Keratinocyte (primary cell): ENCODE measurements at regions not wholly inside any gene's neighbourhood (a gene's known extent, or its start where the extent isn't known, plus 50 kb on each side); places are given as distances from the start of the nearest gene placed in this dataset.
"Not testable (repeated sequence)": the region's sequence is repeated elsewhere in the genome, so short reads cannot be mapped to it uniquely, and the experiment has no call there.

Source experiments
- DNase-seq: peaks from one replicate; pipeline ENCODE4 v3.0.0-alpha.2; 2011; ENCODE audit warnings: low read depth, missing footprints, low spot score
- FAIRE-seq: peaks from 2 replicates; lab custom pipeline; 2011; peaks lifted over from hg19 to GRCh38; lab: Jason Lieb, UNC
- H2AFZ ChIP-seq: 2 replicates; pipeline ENCODE4 v1.6.0; 2012; ENCODE audit warnings: low read length, control low read depth, inconsistent platforms; ENCODE audit not compliant: control insufficient read depth
- H3K27ac ChIP-seq: 2 replicates; pipeline ENCODE4 v1.5.1; 2011; ENCODE audit warnings: low read length; ENCODE audit not compliant: control insufficient read depth, insufficient read depth
- H3K27me3 ChIP-seq: 3 replicates; pipeline ENCODE4 v1.6.0; 2011; ENCODE audit warnings: low read length; ENCODE audit not compliant: control insufficient read depth, insufficient read depth; ENCODE audit errors: extremely low read depth
- H3K36me3 ChIP-seq, 2 experiments: 2 replicates in 1 of 2; 3 replicates in 1 of 2; pipeline ENCODE4 v1.5.1; 2011; ENCODE audit warnings: low read length in 2 of 2, mild to moderate bottlenecking in 1 of 2; ENCODE audit not compliant: control insufficient read depth in 2 of 2, insufficient read depth in 2 of 2; ENCODE audit errors: extremely low read depth in 1 of 2
- H3K4me1 ChIP-seq: 3 replicates; pipeline ENCODE4 v1.5.1; 2011; ENCODE audit warnings: low read length; ENCODE audit not compliant: control insufficient read depth, insufficient read depth; ENCODE audit errors: extremely low read depth
- H3K4me2 ChIP-seq: 3 replicates; pipeline ENCODE4 v1.6.0; 2011; ENCODE audit warnings: low read depth, low read length; ENCODE audit not compliant: control insufficient read depth, insufficient read depth; ENCODE audit errors: extremely low read depth
- H3K4me3 ChIP-seq, 3 experiments: fragments of 200-600 bp in 1 of 3; sonication (generic) in 1 of 3; 2 replicates in 2 of 3; 3 replicates in 1 of 3; pipeline ENCODE4 v1.5.1; 2011 to 2016; ENCODE audit warnings: low read length in 3 of 3, mild to moderate bottlenecking in 3 of 3, control low read depth in 2 of 3, inconsistent platforms in 1 of 3, low read depth in 1 of 3, mixed read lengths in 1 of 3, mixed run types in 1 of 3, moderate library complexity in 1 of 3; ENCODE audit not compliant: control insufficient read depth in 2 of 3, insufficient read depth in 2 of 3; ENCODE audit errors: extremely low read depth in 1 of 3
- H3K79me2 ChIP-seq: 2 replicates; pipeline ENCODE4 v1.6.0; 2012; ENCODE audit warnings: low read length; ENCODE audit not compliant: control insufficient read depth, insufficient read depth
- H3K9ac ChIP-seq: 3 replicates; pipeline ENCODE4 v1.6.0; 2011; ENCODE audit warnings: low read length; ENCODE audit not compliant: control insufficient read depth, insufficient read depth; ENCODE audit errors: extremely low read depth
- H3K9me1 ChIP-seq: 3 replicates; pipeline ENCODE4 v1.6.0; 2011; ENCODE audit warnings: low read length; ENCODE audit not compliant: control insufficient read depth, insufficient read depth; ENCODE audit errors: extremely low read depth
- H3K9me3 ChIP-seq: 2 replicates; pipeline ENCODE4 v1.5.1; 2012; ENCODE audit warnings: low read depth, low read length; ENCODE audit not compliant: control insufficient read depth
- H4K20me1 ChIP-seq: 3 replicates; pipeline ENCODE4 v1.6.0; 2011; ENCODE audit warnings: low read length; ENCODE audit not compliant: control insufficient read depth, insufficient read depth; ENCODE audit errors: extremely low read depth
- CTCF ChIP-seq, 3 experiments: IDR thresholded peaks in 1 of 3; conservative IDR thresholded peaks in 1 of 3; optimal IDR thresholded peaks in 1 of 3; 2 replicates in 2 of 3; 3 replicates in 1 of 3; pipeline versions ENCODE3 to v1.5.1; 2011; ENCODE audit warnings: low read length in 3 of 3, mild to moderate bottlenecking in 3 of 3, moderate library complexity in 2 of 3, control low read depth in 1 of 3, inconsistent platforms in 1 of 3; ENCODE audit not compliant: insufficient read depth in 2 of 3; ENCODE audit errors: extremely low read depth in 1 of 3
- EZH2 ChIP-seq: IDR thresholded peaks from one replicate; pipeline ENCODE4 v1.6.1; 2012; ENCODE audit warnings: inconsistent platforms, mild to moderate bottlenecking, low read length, moderate library complexity
- dilution Hi-C: fragments of 300-500 bp; cut with MboI; formaldehyde crosslinking; loops from one replicate; pipeline ENCODE4 v1.7.0; 2020; ENCODE audit warnings: low sequenced_read_pairs; ENCODE audit not compliant: extremely low pct_ligation_motif_present

DNA sequence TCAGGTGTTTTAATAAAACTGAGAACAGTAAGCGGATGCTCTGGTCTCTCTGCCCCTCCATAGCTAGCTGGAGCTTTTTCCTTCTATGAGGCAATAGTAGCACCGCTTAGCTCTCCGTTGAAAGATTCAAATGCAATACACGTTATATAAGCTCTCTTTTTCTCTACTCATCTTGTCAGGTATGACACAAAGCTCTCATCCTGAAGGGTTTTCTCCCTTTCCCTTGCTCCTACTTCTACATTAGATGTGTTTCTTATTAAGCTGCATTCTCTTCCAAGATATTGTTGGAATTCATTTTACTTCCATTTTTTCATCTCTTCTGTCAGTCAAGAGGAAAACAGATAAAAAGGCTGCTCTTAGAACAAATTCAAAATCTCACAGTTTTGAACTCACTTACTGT is 434.6 kb upstream of the DDX18 start:
- no peaks in the 10 kb centered on the region for H3K36me3 ChIP-seq
- no peak overlapping the region for H3K4me3 ChIP-seq
- H3K4me1 ChIP-seq: no peaks in the 10 kb centered on the region
- H2AFZ ChIP-seq: no peak overlapping the region
- H3K4me2 ChIP-seq: no peak overlapping the region
- H3K9ac ChIP-seq: no peak overlapping the region
- FAIRE-seq (no peak), DNase-seq (no peak)
- H3K9me1 ChIP-seq: no peaks in the 10 kb centered on the region
- H4K20me1 ChIP-seq: no peaks in the 10 kb centered on the region
- no peaks in the 10 kb centered on the region for H3K27me3 ChIP-seq
- no peaks in the 10 kb centered on the region for H3K9me3 ChIP-seq
- no peaks in the 10 kb centered on the region for H3K79me2 ChIP-seq
- TF ChIP-seq EZH2 (no peak), CTCF (optimal IDR thresholded peaks at IDR 0.05 in 1 of 3, IDR thresholded peaks at IDR 0.05 in 1 of 3, conservative IDR thresholded peaks at IDR 0.05 in 1 of 3; ENCODE audit: extremely low read depth in 1 of 3, insufficient read depth in 2 of 3, low read length in 3 of 3) (no peak)
- H3K27ac ChIP-seq: no peak overlapping the region
- dilution Hi-C loops: no loop called here

DNA sequence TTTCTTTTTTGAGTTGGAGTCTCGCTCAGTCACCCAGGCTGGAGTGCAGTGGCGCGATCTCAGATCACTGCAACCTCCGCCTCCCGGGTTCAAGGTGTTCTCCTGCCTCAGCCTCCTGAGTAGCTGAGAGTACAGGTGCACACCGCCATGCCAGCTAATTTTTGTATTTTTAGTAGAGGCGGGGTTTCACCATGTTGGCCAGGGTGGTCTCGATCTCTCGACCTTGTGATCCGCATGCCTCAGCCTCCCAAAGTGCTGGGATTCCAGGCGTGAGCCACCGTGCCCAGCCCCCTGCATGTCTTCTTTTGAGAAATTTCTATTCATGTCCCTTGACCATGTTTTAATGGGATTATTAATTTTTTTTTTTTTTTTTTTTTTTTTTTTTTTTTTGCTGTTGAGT is 430.5 kb upstream of the DDX18 start:
- H3K79me2 ChIP-seq, dilution Hi-C loops, H3K27ac ChIP-seq, H3K36me3 ChIP-seq, H3K9me3 ChIP-seq, H4K20me1 ChIP-seq, H2AFZ ChIP-seq, H3K4me2 ChIP-seq, H3K9me1 ChIP-seq, H3K27me3 ChIP-seq, H3K4me1 ChIP-seq, DNase-seq, H3K9ac ChIP-seq, H3K4me3 ChIP-seq, FAIRE-seq: not testable (repeated sequence)

- Histone ChIP-seq H3K4me2 (no peak overlapping the region), H3K4me1 (no peaks in the 10 kb centered on the region), H3K27ac (no peak overlapping the region), H3K9me3 (peaks cover 2% of the 10 kb centered on the region), H3K79me2 (no peaks in the 10 kb centered on the region), H2AFZ (no peak overlapping the region), H3K27me3 (no peaks in the 10 kb centered on the region), H4K20me1 (no peaks in the 10 kb centered on the region), H3K9me1 (no peaks in the 10 kb centered on the region), H3K9ac (no peak overlapping the region), H3K36me3 (no peaks in the 10 kb centered on the region), H3K4me3 (no peak overlapping the region)
- no peak for TF ChIP-seq CTCF (optimal IDR thresholded peaks at IDR 0.05 in 1 of 3, IDR thresholded peaks at IDR 0.05 in 1 of 3, conservative IDR thresholded peaks at IDR 0.05 in 1 of 3; ENCODE audit: extremely low read depth in 1 of 3, insufficient read depth in 2 of 3, low read length in 3 of 3)
- TF ChIP-seq EZH2: no peak
- FAIRE-seq (no peak), DNase-seq (no peak)
- dilution Hi-C loops: no loop called here
Measured at GRCh38 chr2:117396161-117396560, 418.3 kb upstream of the DDX18 start.
